Activated effector memory CD4-positive, alpha-beta T cell treated with anti-CD3 and anti-CD28 coated beads, Interleukin-2, amount 50 U/mL, for 16 hours (primary cell): ENCODE measurements at regions not wholly inside any gene's neighbourhood (a gene's known extent, or its start where the extent isn't known, plus 50 kb on each side); places are given as distances from the start of the nearest gene placed in this dataset.
"Not testable (repeated sequence)": the region's sequence is repeated elsewhere in the genome, so short reads cannot be mapped to it uniquely, and the experiment has no call there.

Experiments
- DNase-seq: peaks from one replicate; pipeline ENCODE4 v3.0.0-alpha.2; 2020

- DNase-seq: peak; percentile 55
Measured at GRCh38 chr1:30525971-30526651, 197.3 kb downstream of the MATN1 start.

GRCh38 chr1:30525631-30525970, 197.8 kb downstream of the MATN1 start:
- DNase-seq: peak; percentile 19

GRCh38 chr1:30524840-30525617, 198.4 kb downstream of the MATN1 start:
- DNase-seq: peak; percentile 17

- DNase-seq: peak; percentile 3
Measured at GRCh38 chr1:30524025-30524555, 199.3 kb downstream of the MATN1 start.

DNA sequence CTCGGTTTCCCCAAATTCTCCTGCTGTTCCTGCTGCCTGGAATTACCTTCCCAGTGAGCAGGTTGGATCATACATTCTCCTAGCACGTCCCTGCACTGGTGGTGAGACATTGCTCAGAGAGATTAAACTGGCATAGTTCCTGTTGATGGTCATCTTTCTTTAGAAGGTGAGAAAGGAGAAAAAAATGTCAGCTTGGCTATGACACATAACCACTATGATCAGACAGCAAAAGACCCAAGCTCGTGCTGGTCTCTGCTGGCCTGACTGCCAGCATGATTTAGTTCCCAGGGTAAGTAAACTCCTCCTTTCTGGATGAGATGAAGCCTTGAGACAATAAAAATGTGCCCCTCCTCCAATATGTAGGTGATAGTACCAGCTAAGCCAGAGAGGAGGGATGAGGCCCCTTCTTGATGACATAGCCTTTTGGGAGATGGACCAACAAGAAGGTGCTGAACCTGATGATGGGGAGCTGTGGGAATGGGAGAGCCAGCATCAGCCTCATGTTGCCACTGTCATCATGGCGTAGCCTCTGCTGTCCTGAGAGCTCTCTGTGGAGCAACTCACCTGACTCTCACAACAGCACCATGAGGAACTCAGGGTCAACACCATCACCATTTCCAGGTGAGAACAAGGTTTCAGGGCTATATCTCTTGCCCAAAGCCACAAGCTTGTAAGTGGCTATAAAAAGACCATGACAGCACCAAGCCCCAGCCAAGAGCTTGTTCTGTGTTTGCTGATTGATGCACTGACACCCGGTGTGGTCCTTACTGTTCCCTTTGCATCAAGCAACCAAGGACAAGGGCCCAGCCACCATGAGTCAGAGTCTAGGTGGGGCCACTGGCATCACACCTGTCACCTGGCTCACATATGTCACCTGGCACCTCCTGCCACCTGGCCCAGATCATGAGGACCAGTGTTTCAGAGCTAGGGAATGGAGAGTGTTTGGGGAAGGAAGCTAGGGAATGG, 200.0 kb downstream of the MATN1 start:
- DNase-seq: peak; percentile 45

DNA sequence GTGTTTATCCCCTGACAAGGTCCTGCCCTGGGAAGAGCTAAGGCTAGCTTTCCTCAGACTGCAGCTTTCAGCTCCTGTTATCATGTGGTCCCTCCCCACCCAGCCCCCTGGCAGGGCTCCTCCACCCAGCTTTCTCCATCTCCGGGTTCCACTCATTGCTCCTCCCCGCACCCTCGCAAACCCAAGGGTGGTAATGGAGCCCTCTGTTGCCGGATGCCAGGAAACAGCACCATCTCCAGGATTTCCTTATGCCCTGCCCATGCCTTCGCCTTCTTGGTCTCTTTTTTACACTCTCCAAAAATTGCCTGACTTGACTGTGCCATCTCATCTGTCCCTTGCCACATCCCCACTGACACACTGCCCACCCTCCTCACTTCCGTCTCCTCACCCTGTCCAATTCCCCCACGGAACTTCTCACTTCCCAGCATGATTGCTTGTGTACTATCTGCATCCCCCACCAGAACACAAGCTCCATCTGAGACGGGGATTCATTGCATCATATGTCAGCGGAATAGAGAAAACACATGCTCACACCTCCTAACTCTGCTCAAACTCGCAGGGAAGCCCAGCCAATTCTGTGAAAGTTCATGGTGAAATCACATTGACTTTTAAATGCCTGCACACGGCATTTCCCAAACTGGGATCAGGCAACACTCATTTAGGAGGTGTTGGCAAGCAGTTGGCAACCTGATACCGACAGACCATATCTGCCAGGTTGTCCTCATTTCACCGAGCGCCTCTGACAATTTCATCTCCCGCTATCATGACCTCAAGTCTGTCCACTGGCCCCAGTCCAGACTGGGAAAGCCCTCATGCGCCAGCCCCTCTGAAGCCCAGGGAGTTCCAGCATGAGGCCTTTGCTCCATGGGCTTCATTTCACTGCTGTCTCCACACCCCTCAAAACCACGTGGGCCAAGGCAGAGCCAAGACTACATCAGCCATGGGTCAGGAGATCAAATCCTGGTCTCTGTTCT, 201.1 kb downstream of the MATN1 start:
- DNase-seq: peak; percentile 43

DNA sequence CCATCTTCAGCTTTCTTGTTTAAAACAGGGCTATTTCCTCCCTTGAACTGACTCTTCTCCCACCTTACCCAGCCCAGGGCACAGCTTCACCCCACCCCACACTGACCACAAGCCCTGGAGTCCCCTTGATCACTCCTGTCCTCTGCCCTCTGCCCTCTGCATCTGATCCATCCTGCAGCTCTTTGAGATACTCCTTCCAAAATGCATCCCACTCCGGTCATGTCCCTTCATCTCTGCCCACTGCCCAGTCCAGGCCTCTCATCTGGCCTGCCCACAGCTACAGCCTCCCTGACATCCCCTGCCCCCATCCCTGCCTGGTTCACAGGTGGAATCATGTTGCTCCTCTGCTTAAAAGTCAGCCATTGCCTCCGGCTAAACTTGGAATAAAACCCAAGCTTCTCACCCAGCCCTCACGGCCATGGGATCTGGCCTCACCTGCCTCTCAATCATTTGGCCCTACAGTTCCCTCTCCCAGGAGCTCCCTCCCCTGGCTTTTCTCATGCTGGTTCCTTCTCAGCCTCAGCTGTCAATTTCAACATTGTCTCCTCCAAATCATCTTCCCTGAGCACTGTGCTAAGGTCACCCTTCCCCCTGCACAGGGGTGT, 202.0 kb downstream of the MATN1 start:
- DNase-seq: peak; percentile 41

GRCh38 chr1:30520476-30520875, 202.9 kb downstream of the MATN1 start:
- DNase-seq: no peak

- no peak for DNase-seq
Measured at GRCh38 chr1:30519201-30519763, 204.1 kb downstream of the MATN1 start.

DNA sequence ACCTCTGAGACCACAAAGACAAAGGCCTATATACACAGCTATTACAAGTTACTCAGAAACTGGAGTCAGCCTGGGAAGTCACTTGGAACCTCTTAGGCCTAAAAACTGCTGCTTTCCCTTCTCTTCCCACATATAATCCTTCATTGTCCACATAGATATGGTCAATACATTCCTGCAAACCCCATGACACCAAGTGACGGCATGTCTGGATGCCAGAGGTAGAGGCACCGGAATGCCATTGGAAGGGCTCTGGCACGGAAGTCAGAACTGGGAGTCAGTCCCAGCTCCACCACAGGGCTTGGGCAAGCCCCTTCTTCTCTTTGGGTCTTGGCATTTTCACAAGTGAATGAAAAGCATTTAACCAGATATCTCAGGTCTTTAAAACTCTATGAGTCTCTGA, 204.7 kb downstream of the MATN1 start:
- no peak for DNase-seq

DNA sequence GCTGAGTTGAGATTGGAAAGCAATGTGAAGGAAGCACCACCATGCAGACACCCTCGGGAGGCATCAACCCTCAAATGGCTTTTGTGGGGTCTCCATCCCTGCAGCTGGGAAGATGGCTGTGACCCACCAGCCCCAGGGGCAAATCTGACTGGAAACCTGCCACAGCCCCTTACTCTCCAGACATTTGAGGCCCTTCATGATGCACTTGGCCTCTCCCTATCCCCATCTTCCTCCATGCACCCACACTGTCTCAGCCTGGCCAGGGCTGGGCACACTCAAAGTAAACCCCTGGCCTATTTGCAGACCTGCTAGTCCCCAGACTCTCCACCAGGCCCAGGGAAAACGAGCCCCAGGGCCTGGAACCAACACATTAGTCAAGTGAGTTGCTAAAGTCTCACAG, 205.2 kb downstream of the MATN1 start:
- DNase-seq: peak; percentile 30

DNA sequence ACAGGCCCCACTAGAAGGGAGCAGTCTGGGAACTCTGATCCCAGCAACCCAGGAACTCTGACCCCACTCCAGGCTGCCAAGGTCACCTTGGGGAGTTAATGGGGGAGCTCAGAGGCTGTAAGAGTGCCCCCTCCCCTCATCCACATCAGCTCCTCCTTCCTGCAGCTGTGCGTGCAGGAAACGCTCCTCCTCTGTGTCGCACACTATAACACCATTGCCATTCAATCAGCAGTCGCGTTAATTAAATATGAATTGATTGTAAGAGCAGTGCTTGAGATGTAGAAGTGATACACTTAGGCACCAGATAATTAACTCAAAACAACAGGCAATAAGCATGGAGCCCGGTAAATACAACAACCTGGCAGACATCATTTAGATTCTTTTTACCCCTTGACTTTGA, 205.7 kb downstream of the MATN1 start:
- DNase-seq: not testable (repeated sequence)

- not testable (repeated sequence) for DNase-seq
Measured at GRCh38 chr1:30517241-30517640, 206.1 kb downstream of the MATN1 start.

DNA sequence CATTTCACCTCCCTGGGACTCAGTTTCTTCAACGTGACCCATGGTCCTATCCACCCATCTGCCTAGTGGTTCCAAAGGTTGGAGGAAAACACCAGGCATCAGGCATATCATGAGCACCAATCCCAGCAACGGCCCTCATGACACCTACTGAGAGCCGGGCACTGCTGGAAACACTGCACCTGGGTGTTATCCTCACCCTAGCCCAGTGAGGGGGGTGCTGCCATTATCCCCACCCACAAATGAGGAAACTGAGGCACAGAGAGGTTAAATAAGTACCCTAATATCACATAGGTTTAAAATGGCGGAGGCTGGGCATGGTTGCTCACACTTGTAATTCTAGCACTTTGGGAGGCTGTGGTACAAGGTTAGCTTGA, 206.9 kb downstream of the MATN1 start:
- DNase-seq: no peak

GRCh38 chr1:30515755-30516484, 207.5 kb downstream of the MATN1 start:
- DNase-seq: no peak

- no peak for DNase-seq
Measured at GRCh38 chr1:30514945-30515344, 208.4 kb downstream of the MATN1 start.

- no peak for DNase-seq
Measured at GRCh38 chr1:30514137-30514654, 209.2 kb downstream of the MATN1 start.

DNA sequence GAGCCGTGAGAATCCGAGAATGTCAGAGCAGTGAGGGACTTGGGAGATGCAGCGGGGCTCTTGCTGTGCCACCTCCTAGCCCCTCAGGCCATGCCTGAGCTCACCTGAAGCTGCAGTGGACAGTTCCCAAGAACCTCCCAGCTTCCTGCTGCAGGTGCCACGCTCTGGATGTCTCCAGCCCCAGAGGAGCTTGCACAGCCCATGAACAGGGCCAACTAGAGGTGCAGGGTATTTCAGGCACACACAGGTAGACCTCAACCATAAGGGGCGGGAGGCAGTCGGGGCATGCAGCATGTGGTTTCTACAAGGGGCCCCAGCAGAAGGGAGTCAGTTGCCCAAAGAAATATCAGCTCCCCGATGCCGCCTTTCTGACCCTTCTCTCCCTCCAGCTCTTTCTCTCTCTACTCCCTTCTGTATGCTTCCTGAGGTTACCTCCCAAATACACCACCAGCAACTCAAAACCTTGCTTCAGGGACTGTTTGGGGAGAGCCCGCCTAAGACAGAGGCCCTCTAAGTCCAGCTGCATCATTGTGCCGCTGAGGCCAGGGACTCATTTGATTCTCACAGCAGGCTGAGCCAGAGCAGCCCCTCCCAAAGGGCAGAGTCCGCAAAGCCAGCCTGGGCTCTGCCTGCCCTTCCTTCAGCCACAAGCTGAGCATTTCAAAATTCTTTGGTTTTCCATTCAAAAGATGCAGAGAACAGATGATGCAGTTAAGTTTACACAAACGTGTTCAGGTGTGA, 209.8 kb downstream of the MATN1 start:
- DNase-seq: no peak

DNA sequence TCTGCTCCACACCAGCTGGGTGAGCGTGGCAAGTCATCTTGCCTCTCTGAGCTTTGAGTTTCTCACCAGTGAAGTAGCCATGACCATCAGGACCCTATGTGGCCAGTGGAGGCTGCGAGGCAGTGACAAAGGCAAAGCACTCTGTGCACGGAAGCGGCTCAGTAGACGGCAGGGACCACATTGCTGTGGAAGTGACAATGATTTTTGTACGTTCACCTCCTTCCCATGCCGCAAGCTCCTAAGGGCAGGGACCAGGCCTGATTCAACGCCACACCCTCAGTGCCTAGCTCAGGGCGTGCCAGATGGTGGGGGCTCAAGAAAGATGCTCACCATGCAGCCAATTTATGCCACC, 210.5 kb downstream of the MATN1 start:
- DNase-seq: no peak
